HG03378 (cell line): ENCODE measurements at regions not wholly inside any gene's neighbourhood (a gene's known extent, or its start where the extent isn't known, plus 50 kb on each side); places are given as distances from the start of the nearest gene placed in this dataset.

Source experiments
- ATAC-seq: cut with Tn5 transposase; IDR thresholded peaks from one replicate; pipeline ENCODE4 v1.9.1; 2021; ENCODE audit warnings: mild to moderate bottlenecking, moderate library complexity; ENCODE audit not compliant: unreplicated experiment

GRCh38 chr5:145283141-145283810 lies 551.9 kb downstream of the PRELID2 start:
- ATAC-seq: no peak

- no peak for ATAC-seq
Observed at GRCh38 chr5:145280806-145281205, 554.3 kb downstream of the PRELID2 start.

DNA sequence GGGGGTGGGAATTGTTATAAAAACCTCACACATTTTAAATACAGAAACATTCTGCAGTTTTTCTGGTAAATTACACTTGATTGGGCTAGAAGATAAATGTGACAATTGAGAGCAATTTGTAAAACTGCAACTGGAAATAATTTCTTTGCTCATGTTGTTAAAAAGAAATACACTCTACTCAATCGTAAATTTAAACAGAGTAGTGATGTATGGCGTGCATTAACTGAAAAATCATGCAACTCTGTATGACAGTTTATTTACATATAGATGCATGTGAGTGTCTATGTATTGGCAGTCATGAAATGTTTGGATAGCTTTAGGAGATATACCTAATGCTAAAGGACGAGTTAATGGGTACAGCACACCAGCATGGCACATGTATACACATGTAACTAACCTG lies 554.9 kb downstream of the PRELID2 start:
- ATAC-seq: no peak

GRCh38 chr5:145260670-145261069 lies 574.5 kb downstream of the PRELID2 start:
- ATAC-seq: no peak

DNA sequence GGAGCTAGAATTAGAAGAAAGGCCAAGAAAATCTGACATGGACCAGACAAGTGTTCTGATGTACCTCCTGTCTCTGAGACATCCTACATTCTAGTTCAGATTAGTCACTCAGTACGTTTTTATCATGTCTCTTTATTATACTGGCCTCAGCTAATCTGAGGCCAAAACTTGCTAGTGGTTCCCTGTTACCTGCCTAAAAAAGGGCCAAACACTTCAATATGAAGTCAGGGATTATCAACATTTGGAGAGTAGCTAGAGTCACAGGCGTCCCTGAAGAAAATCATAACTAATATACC lies 587.4 kb downstream of the PRELID2 start:
- ATAC-seq: no peak

DNA sequence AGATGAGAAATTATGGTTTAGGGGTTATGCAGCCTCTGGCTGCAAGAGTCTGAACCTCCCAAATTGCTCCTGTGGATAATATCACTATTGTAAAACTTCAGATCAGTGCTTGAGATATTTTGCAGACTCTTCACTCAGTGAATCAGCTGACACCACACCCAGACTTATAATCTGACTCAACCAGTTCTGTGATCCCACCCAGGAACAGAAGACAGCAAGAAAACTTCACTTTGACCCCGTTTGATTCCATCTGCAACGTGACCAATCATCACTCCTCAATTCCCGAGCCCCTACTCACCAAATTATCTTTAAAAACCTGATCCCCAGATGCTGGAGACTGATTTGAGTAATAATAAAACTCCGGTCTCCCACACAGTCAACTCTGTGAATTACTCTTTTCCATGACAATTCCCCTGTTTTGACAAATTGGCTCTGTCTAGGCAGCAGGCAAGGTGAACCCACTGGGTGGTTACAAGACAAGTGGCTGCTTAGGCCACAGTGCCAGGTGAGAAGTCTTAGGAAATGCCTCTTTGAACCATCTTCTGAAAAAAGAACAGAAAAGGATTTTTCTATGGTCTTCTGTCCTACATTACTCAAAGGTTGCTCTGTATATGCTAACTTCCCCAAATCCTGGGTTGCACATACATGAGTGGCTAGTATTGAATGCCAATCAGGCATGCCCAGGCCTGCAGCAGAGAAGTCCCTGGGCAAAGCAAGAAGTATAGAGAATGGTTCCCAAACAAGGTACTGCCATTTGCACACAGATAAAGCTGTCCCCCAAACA lies 588.0 kb downstream of the PRELID2 start:
- ATAC-seq: no peak

DNA sequence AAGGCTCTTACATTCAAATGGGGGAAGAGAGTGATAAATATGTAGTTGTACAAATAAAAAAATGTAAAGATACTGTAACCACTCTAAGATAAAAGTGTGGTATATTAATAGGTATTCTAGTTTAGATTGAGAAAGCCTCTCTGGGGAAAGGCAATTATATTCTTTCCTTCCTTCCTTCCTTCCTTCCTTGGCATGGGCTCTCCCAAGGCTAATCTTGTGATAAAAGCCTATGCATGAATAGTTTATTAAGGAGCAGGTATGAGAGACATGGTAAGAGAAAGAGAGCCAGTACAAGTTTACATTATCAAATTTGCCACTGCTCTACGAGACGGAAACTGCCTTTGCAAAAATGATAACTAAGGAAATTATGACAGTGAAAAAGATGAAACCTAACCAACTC lies 588.8 kb downstream of the PRELID2 start:
- ATAC-seq: no peak

DNA sequence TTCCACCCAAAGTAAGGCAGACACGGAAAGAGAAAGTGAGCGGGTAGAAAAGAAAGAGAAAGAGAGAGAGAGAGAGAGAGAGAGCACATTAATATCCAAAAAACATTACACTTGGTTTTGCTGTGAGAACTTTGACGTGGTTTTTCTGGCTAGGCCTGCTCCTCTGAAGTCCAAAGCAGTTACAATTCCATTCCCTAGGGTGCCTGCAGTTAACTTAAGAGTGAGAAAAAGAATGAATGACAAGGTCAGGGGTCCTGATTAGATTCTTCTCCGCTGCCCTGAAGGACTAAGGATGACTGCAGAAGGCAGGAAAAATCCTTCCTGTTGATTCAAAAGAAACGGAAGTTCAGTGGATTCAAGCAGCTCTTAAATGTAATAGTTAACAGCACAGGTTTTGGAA lies 589.8 kb downstream of the PRELID2 start:
- ATAC-seq: no peak

DNA sequence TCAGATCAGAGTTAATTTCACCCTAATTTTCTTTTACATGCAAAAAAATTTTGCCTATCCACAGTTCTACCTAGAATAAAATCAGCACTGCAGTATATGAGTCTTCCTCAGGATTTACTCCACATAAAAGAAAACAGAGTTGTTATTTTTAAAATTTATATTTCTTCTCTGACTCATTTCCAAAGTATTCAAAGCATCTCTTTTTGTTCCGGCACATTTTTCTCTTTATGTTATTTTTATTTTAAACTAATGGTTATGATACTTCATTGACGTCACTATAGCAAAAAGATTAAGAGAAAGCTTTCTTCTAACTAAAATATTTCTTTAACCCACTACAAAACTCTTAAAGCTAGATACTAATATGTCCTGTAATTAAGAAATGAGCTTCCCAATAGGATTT lies 590.4 kb downstream of the PRELID2 start:
- no peak for ATAC-seq

GRCh38 chr5:145244251-145244650 lies 590.9 kb downstream of the PRELID2 start:
- ATAC-seq: no peak

DNA sequence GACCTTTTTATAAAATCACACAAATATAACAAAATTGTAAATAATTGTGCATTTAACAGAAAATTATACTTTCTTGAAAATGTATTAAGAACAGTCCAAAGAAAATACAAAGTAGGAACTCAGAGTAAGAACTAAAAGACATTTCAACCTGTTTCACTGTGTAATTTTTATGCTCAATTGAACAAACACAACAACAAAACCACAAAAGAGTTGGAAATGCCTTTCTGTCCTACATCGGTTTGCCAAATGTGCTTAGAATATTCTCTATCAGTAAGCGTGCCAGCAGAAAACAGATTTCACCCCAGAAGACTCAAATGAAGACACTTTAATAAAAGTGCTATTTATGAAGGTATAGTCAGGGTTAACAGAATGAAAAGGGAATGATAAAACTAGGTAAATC lies 592.1 kb downstream of the PRELID2 start:
- no peak for ATAC-seq

DNA sequence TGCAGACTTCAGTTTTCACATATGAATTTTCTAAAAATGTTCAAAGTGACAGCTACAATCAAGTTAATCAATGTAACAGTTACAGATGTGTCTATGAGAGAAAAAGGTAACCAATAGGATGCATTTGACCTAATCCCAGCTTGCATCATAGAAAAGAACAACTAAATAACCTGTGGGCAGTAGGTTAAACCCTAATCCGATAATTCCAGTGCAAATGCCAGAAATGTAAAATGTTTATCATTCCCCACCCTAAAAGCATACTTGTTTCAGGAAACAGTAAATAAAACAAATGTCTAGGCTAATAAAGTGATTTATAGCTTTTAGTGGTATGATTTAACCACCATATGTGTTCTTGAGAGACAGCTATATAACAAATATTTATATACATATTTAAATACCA lies 592.6 kb downstream of the PRELID2 start:
- ATAC-seq: no peak

DNA sequence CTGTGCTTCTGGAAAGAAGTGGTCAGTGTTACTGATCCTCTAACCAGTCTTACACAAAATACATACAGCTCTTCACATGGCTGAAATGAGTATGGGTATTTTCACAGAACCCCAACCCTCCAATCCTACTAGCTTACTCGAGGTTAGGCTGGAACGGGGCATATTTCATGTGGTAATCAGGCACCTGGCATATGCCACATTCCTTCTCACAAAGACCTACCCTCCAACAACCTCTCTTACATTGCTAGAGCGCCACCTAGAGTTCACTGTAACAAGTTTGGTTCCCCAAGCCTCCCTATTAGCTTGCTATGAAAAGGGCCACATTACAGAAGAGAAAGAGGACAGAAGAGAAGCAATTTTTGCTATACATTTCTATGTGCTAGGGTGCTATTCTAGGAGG lies 597.3 kb downstream of the PRELID2 start:
- peak; percentile 84 for ATAC-seq

DNA sequence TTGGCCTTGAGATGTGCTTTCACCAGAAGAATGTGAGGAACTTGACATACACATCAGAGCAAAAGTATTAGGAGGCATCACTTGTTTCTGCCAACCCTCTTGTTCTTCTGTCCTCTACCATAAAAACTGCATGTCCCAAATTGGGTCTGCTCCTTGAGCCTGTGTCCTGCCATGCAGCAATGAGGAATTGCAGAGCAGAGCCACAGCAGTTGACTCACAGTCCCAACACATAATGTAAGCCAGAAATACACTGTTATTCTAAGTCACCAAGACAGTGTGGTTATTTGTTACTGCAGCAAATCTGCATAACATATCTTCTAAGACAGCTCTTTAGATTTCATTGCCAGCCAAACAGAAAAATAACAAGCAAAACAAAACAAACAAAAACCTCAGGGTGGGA lies 598.2 kb downstream of the PRELID2 start:
- no peak for ATAC-seq

DNA sequence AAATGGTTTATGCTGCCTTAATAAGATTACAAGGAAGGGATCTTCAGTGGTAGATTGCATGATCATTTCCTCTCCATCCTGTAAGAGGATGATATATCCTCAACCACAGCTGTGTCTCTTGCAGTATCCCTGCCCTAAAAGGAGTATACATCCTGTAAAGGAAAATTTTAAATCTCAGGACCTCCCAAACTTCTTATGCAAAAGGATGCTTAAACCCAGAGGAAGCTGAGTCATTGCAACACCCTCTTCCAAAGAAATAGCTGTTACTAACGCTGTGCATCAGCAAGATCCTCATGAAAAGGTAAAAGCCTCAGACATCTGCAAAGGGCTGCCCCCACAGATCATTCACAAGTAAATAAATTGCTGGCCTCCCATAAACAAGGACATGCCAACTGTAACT lies 599.0 kb downstream of the PRELID2 start:
- ATAC-seq: no peak

GRCh38 chr5:145233461-145233860 lies 601.7 kb downstream of the PRELID2 start:
- ATAC-seq: no peak

DNA sequence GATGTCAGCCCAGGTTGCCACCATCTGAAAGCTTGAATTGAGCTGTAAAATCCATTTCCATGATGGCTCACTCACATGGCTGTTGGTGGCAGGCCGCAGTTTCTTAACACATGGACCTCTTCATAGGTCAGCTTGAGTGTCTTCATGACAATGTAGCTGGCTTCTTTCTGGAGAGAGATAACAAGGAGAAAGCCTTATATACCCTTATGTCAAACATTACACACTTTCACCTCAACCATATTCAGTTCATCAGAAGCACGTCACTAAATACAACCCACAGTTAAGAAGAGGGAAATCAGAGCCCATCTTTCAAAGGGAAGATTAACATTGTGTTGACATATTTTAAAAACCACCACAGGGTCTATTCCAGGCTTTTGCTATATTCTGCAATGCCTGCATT lies 604.4 kb downstream of the PRELID2 start:
- no peak for ATAC-seq

DNA sequence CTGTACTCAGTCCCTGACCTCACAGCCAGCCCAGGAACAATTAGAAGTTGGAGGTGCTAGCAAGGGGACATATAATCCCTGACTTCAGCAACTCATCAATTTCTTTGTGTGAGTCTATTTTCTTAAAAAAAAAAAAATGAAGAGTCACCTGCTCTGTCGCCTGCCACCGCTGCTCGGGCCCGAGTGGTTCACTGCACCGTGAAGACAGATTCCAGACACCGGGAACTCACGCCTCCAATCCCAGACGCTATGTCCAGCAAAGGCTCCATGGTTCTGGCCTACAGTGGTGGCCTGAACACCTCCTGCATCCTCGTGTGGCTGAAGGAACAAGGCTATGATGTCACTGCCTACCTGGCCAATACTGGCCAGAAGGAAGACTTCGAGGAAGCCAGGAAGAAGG lies 606.6 kb downstream of the PRELID2 start:
- ATAC-seq: no peak

DNA sequence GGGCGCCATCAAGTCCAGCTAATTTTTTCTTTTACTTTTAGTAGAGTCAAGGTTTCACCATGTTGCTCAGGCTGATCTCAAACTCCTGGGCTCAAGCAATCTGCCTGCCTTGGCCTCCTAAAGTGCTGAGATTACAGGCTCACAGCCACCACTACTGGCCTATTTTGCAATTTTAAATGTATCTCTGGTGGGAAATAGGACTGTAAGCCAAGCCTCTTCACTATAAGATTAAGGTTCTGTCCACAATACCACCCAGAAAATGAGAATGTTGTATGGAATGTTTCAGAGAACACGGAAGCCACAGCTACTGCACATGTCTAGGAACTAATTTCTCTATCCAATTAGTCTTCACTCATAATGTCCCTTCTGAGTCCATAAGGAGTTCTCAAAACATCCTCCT lies 607.3 kb downstream of the PRELID2 start:
- ATAC-seq: no peak

DNA sequence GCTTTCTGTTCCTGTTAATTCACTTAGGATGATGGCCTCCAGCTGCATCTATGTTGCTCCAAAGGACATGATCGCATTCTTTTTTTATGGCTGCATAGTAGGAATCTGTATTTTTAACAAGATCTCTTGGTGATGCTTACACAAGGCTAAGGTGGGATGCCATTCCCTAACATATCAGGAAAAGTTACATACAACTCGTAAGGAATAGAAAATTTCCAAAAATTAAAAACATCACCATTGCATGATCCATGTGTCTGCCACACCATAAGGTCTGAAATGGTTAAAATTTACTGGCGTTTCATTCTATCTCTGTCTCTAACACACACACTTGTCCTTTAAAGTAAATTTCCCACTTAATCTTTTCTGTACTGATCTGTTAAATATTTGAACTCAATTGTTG lies 608.4 kb downstream of the PRELID2 start:
- ATAC-seq: no peak

- ATAC-seq: no peak
Observed at GRCh38 chr5:145225529-145225928, 609.6 kb downstream of the PRELID2 start.

- ATAC-seq: no peak
Observed at GRCh38 chr5:145223582-145223981, 611.6 kb downstream of the PRELID2 start.

- no peak for ATAC-seq
Observed at GRCh38 chr5:145222622-145223021, 612.5 kb downstream of the PRELID2 start.
